Activated CD4-positive, alpha-beta T cell treated with anti-CD3 and anti-CD28 coated beads, Interleukin-2, amount 50 U/mL, for 24 hours (primary cell): ENCODE measurements at regions not wholly inside any gene's neighbourhood (a gene's known extent, or its start where the extent isn't known, plus 50 kb on each side); places are given as distances from the start of the nearest gene placed in this dataset.

Experiments
- DNase-seq, 2 donors: peaks; one replicate each; pipeline ENCODE4 v3.0.0-alpha.2; 2020; ENCODE audit warnings: low read depth in 1 of 2, low spot score in 1 of 2

GRCh38 chr10:78626471-78626870 is 442.3 kb upstream of the ZMIZ1 start:
- DNase-seq = no peak

- no peak for DNase-seq
These were observed 441.4 kb upstream of the ZMIZ1 start for GRCh38 chr10:78627254-78627795.

- DNase-seq = no peak
These were observed 439.8 kb upstream of the ZMIZ1 start for GRCh38 chr10:78628976-78629375.

- DNase-seq = no peak
These were observed 439.0 kb upstream of the ZMIZ1 start for GRCh38 chr10:78629773-78630172.

GRCh38 chr10:78630944-78631838 is 437.6 kb upstream of the ZMIZ1 start:
- DNase-seq = no peak

GRCh38 chr10:78634389-78634815 is 434.4 kb upstream of the ZMIZ1 start:
- DNase-seq = no peak

GRCh38 chr10:78634835-78635234 is 433.9 kb upstream of the ZMIZ1 start:
- no peak for DNase-seq

GRCh38 chr10:78639629-78640028 is 429.1 kb upstream of the ZMIZ1 start:
- no peak for DNase-seq

- no peak for DNase-seq
These were observed 427.8 kb upstream of the ZMIZ1 start for GRCh38 chr10:78640796-78641636.

- no peak for DNase-seq
These were observed 427.1 kb upstream of the ZMIZ1 start for GRCh38 chr10:78641693-78642092.

- no peak for DNase-seq
These were observed 426.4 kb upstream of the ZMIZ1 start for GRCh38 chr10:78642269-78642816.

GRCh38 chr10:78643513-78643912 is 425.3 kb upstream of the ZMIZ1 start:
- DNase-seq = no peak

GRCh38 chr10:78644550-78644949 is 424.2 kb upstream of the ZMIZ1 start:
- no peak for DNase-seq

- no peak for DNase-seq
These were observed 423.5 kb upstream of the ZMIZ1 start for GRCh38 chr10:78645169-78645686.

- no peak for DNase-seq
These were observed 422.8 kb upstream of the ZMIZ1 start for GRCh38 chr10:78645975-78646374.

- DNase-seq = no peak
These were observed 420.4 kb upstream of the ZMIZ1 start for GRCh38 chr10:78648256-78648860.

- DNase-seq = no peak
These were observed 419.3 kb upstream of the ZMIZ1 start for GRCh38 chr10:78649429-78649828.

- DNase-seq = no peak
These were observed 418.6 kb upstream of the ZMIZ1 start for GRCh38 chr10:78650122-78650521.

- no peak for DNase-seq
These were observed 417.5 kb upstream of the ZMIZ1 start for GRCh38 chr10:78651287-78651686.

GRCh38 chr10:78653555-78653954 is 415.2 kb upstream of the ZMIZ1 start:
- DNase-seq = no peak

GRCh38 chr10:78654047-78654590 is 414.6 kb upstream of the ZMIZ1 start:
- DNase-seq = no peak
